Skin epidermis (tissue), 12 donors: ENCODE measurements at regions not wholly inside any gene's neighbourhood (a gene's known extent, or its start where the extent isn't known, plus 50 kb on each side); places are given as distances from the start of the nearest gene placed in this dataset.

Experiments
- H3K27ac ChIP-seq, 21 experiments: fragments of 200-600 bp; sonication (generic) in 11 of 21; one replicate each; pipeline ENCODE4 v1.5.0; 2020; ENCODE audit warnings: mild to moderate bottlenecking in 3 of 21, inconsistent platforms in 2 of 21, moderate library complexity in 2 of 21
- H3K4me3 ChIP-seq, 7 experiments: fragments of 200-600 bp; sonication (generic) in 2 of 7; one replicate each; pipeline ENCODE4 v1.5.0; 2020; ENCODE audit warnings: inconsistent platforms in 2 of 7, mild to moderate bottlenecking in 2 of 7, moderate library complexity in 1 of 7

GRCh38 chr7:54615-55014 lies 137.8 kb upstream of the FAM20C start:
- H3K4me3 ChIP-seq = no peak overlapping the region

GRCh38 chr7:55690-56248 lies 136.6 kb upstream of the FAM20C start:
- no peak overlapping the region for H3K4me3 ChIP-seq
- H3K27ac ChIP-seq = no peak overlapping the region

More at GRCh38 chr7:54615-55014, 137.8 kb upstream of the FAM20C start:
- H3K27ac ChIP-seq = no peak overlapping the region

- H3K4me3 ChIP-seq = no peak overlapping the region
These were observed 136.0 kb upstream of the FAM20C start for GRCh38 chr7:56291-56913.

GRCh38 chr7:57071-57470 lies 135.3 kb upstream of the FAM20C start:
- H3K4me3 ChIP-seq = no peak overlapping the region
- H3K27ac ChIP-seq = no peak overlapping the region

More at GRCh38 chr7:56291-56913, 136.0 kb upstream of the FAM20C start:
- no peak overlapping the region for H3K27ac ChIP-seq

GRCh38 chr7:57482-58255 lies 134.7 kb upstream of the FAM20C start:
- Histone ChIP-seq H3K27ac (no peak overlapping the region), H3K4me3 (no peak overlapping the region)

- Histone ChIP-seq H3K4me3 (no peak overlapping the region), H3K27ac (no peak overlapping the region)
These were observed 134.1 kb upstream of the FAM20C start for GRCh38 chr7:58316-58715.

GRCh38 chr7:59079-60016 lies 133.0 kb upstream of the FAM20C start:
- no peak overlapping the region for H3K4me3 ChIP-seq

GRCh38 chr7:60017-60675 lies 132.2 kb upstream of the FAM20C start:
- Histone ChIP-seq H3K4me3 (no peak overlapping the region), H3K27ac (no peak overlapping the region)

More at GRCh38 chr7:59079-60016, 133.0 kb upstream of the FAM20C start:
- no peak overlapping the region for H3K27ac ChIP-seq

DNA sequence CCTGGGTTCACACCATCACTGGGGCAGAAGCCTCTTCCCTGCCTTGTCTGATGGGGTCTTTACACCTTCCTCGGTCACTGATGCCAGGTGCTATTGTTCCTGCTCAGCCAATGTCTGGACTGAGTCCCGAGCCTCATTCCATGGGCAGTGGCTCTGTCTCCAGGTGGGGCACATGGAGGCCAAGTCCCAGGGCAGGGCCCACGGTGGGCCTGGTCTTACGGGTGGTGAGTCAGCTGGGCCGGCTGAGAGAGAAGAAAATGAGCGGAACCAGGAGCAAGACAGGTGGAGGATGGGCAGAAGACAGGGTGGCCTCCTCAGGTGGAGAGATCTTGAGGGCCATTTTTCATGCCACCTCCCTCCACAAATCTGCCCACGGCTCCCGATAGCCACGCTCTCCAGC lies 131.7 kb upstream of the FAM20C start:
- H3K4me3 ChIP-seq = no peak overlapping the region

GRCh38 chr7:61111-61510 lies 131.3 kb upstream of the FAM20C start:
- H3K4me3 ChIP-seq = no peak overlapping the region

More for the DNA sequence above, 131.7 kb upstream of the FAM20C start:
- H3K27ac ChIP-seq = no peak overlapping the region

DNA sequence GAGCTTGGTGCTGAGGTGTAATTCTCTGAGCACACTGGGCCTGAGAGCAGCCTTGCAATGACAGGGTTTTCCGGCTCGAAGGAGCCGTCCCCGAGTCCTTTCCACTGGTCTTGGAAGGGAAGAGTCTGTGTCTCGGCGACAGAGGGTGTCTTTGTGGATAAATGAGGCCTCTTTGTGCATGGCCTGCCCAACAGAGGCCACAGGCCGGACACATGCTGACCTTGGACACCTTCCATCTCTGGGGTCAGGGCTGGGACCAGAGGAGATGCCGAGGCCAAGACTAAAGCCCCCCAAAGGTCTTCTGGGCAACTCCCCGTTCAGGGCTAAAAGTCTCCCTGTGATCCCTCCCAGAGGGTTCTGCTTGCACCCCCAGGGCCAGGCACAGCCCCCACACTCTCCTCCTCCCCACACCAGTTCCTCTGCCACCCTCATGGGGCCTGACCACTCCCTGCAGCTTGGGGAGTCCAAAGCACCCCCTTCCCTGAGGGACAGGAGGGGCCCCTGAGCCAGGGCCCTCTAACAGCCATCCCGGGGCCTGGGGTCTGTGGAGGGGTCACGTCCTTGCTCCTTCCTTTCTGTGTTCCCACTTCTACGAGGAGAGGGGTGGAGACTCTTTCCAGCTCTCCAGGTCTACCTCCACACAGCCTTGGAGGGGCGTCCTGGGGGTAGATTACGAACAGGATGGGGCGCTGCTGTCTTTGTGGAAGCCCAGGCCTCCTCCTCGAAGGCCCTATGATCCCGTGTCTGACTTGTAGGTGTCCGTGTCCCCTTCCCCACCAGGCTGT lies 130.6 kb upstream of the FAM20C start:
- H3K27ac ChIP-seq = no peak overlapping the region

More at GRCh38 chr7:61111-61510, 131.3 kb upstream of the FAM20C start:
- no peak overlapping the region for H3K27ac ChIP-seq

DNA sequence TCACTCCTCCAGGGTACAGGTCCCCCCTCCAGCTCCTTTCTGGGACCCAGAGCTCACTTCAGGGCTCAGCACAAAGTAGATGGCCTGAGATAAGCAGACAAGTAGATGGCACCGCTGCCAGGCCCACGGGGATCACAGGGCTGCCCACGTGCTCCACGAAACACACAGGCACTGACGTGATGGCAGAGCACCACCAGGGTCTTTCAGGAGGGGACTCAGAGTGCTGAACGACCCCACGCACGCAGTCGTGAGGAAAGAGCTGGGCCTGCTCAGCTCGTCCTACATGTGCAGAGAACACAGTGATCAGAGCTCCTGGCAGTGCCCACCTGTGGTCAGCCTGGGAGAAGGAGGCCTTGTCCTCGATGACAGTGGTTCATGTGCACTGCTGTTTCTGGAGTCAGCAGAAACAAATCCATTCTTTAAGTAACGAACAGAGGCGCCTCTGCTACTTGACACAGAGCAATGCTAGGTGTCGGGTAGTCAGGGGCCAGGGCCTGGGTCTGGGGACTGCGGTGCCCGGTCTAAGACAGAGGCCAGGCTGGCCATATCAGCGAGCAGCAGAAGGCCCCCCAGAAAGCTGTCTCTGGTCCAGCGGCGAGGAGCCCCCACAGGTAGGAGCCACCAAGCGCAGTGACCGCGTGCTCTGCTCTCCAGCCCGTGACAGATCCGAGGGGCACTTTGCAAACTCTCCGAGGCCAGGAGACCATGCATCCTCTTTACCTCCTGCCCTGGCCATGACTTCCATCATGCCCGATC lies 129.8 kb upstream of the FAM20C start:
- H3K4me3 ChIP-seq = no peak overlapping the region
- no peak overlapping the region for H3K27ac ChIP-seq

More for the DNA sequence above, 130.6 kb upstream of the FAM20C start:
- no peak overlapping the region for H3K4me3 ChIP-seq

- H3K4me3 ChIP-seq = no peak overlapping the region
These were observed 129.3 kb upstream of the FAM20C start for GRCh38 chr7:63117-63480.

DNA sequence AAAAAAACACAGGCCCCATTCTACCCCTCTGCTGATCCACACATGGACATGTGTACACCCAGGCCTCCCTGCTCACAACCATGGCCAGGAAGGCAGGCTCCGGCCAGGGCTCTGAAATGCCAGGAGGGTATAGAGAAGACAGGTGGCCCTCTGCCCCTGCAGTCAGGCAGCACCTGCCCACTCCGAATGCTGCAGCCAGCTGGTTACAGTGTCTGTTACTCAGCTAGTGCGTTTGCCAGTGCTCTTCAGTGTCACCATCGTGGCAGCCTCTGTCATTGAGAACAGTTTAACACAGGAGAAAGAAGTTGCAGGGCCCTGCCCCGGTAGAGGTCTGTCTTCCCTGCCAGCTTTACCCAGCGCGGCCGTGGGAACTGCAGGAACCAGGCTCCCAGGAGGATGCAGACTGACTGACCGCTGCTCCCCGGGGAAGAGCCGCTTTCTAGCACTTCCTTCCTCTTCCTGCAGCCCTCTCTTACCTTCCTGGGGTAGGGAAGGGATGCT lies 128.8 kb upstream of the FAM20C start:
- no peak overlapping the region for H3K27ac ChIP-seq

More at GRCh38 chr7:63117-63480, 129.3 kb upstream of the FAM20C start:
- H3K27ac ChIP-seq = no peak overlapping the region

DNA sequence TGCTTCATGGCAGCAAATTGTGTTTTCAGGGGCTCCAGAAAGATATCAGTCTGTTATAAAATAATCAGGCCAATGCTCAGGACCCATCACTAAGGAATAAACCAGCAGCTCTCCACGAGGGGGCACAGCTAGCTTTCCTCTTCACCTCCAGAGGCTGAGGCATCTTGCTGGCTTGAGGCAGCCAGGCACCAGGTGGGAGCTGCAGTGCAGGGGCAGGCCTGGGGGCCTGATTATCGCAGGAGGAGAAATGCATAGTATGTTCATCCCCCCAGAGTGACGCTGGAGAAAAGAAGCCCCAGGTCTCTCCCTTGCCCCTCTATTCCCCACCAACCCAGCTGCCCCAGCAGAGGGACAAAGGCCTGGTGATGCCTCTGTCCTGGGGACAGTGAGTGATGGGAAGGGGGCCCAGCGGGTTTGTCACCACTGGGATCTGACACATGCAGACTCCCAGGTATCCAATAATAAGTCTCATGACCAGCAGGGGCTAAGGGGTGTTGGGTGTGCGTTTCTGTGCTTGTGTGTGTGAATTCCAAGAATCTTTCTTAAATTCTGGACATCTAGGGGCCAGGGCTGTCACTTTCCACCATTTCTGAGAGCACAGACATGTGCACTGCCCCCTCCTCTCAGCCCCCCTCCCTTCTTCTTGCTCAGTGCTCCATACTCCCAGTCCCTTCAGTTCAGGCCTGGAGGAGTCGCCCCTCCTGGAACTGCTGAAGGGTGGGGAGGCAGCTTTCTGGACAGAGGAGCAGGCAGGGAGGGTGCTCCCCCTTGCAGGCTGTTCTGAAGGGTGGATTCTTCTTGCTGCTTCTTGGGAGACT lies 128.1 kb upstream of the FAM20C start:
- no peak overlapping the region for H3K4me3 ChIP-seq
- H3K27ac ChIP-seq = no peak overlapping the region

More for the DNA sequence above, 128.8 kb upstream of the FAM20C start:
- no peak overlapping the region for H3K4me3 ChIP-seq

GRCh38 chr7:64916-65341 lies 127.4 kb upstream of the FAM20C start:
- Histone ChIP-seq H3K27ac (no peak overlapping the region), H3K4me3 (no peak overlapping the region)

GRCh38 chr7:65554-65953 lies 126.8 kb upstream of the FAM20C start:
- no peak overlapping the region for H3K27ac ChIP-seq
- H3K4me3 ChIP-seq = no peak overlapping the region
